CD4-positive, alpha-beta T cell treated with Interleukin-4 for 1 hour (primary cell): ENCODE measurements at regions not wholly inside any gene's neighbourhood (a gene's known extent, or its start where the extent isn't known, plus 50 kb on each side); places are given as distances from the start of the nearest gene placed in this dataset.
A peak's percentile ranks its signal among the peaks of the same experiment; 100 is the strongest.

Experiments
- DNase-seq, 2 donors: peaks; one replicate each; pipeline ENCODE4 v3.0.0-alpha.2; 2020 to 2022

DNA sequence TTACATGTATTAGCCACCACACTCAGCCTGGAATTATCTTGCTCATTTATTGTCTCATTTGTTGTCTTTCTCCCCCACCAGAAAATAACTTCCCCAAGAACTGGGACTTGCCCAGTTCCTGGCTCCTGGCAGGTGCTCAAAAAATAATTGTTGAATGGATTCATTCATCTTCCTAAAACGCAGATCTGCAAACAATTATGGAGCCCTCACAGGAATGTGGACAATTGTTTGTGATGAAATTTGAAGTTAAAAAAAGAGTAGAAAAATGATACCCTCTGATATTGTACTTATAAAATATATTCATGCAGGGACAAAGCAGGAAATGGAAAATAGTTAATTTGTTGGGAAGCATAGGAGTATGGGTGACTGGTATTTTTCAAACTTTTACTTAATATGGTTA, 60.7 kb upstream of the MAP1LC3B2 start:
- no peak for DNase-seq

DNA sequence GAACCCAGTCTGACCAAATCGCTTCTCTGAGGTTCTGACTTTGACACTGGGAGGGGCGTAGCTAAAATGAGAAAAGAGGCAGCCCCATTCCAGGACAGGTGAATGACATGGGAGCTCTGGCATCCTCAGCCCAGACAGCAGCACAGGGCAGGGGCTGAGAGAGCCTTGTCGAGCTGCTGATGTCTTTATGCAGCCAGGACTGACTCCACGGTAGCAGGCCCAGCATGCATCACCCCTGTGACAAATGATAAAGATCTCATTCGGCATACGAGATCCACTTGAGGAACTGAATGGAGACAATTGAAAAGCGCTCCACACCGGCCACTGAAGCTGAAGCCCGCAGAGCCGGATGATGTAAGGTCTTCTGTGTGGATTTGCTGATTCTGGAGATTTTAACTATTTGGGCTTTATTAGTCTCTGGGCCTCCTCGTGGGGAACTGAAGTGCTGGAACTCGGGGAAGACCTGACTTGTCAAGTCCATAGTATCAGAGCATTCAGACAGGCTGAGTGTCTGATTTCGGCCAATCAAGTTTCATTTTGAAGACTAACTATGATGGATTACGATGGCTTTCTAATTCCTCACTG, 56.9 kb upstream of the MAP1LC3B2 start:
- DNase-seq = no peak

DNA sequence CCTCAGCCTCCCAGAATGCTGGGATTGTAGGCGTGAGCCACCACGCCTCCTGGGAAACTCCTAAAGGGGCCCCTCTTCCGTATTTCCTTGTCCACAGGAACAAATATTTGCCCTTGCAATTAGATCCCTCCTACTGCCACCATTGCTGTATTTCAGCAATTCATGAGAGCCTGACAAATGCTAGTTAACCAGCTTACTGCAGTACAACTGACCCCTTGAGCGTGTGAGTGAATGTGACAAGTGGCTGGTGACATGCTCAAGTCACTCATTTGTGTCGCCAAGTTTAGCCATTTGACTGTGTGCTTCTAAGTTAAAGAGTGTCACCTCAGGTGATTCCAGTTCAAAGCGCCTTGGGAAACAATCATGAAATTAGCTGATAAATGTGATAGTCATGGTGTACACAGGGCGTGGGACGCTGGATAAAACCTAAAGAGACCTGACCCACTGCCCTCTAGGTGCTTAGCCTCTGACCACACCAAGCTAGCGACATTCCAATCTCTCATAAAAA, 56.1 kb upstream of the MAP1LC3B2 start:
- no peak for DNase-seq

DNA sequence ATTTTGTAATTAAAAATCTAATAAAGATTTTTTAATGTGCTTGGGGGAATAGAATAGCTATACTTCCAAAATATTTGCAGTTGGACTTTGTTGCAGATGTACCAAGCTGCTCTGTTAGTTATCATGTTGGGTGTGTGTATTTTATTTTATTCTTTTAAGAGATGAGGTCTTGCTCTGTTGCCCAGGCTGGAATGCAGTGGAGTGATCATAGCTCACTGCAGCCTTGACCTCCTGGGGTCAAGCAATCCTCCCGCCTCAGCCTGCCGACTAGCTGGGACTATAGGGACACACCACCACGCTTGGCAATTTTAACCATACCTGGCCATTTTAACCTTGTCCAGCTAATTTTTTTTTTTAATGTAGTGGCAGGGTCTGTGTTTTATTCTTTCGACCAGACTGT, 54.7 kb upstream of the MAP1LC3B2 start:
- DNase-seq = no peak

DNA sequence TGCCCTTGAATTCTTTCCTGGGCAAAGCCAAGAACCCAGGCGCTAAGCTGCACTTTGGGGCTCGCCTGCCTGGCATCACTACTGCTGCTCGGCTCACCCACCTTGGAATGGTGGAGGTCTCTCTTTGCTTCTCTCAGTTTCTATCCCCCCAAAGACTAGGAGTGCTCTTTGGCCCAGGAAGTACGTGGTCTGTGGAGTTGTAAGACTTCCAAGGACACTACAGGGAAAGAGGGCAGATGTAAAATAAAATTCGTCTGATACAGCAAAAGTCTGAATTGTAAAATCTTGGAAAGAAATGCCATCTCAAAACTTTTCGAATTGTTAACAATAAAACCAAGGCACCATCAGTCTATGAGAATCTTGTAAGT, 52.5 kb upstream of the MAP1LC3B2 start:
- DNase-seq = no peak

DNA sequence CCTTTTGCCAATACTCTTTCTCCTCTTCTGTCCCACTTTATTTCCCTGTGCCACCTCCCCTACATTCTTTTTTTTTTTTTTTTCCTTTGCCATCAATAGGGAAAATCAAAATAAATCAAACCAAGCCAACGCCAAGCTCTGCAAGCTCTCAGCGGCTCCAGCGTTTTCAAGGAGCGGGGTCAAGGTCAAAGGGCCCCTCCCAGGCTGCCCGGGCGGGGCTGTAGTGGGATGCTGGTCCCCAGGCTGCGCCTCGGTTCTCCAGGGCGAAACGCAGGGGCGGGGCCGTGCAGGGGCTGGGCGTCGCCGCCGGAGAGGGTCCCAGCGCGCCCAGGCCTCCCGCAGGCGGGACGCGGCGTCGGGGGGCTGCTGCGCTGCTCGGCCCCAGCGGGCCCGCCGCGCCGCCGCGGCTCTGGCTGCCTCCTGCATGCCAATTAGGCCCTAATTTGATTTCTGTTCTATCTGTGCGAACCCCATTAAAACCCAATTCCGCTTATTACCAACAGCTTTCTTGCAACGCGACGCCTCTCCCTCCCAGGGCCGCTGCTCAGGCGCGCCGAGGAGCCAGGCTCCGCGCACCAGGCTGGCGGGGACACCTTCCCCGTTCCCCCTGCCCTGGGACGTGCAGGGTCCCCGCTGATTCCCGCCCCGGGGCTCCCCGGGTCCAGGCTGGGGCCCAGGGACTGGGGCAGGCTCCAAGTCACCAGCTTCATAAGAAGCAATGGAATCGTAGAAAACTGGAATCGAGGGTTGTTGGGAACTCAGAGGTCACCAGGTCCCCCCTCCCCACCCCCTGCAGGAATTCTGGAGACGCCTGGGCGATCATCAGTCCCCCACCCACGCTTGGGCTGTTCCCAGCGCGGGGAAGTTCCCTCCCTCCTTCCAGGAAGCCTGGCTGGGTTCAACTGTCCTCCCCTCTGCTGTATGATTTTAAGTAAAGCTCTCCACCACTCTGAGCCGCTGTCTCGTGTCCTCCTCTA, 50.7 kb upstream of the MAP1LC3B2 start:
- DNase-seq = peak in 1 of 2 donors; percentile 15
